ENCODE measurements at regions not wholly inside any gene's neighbourhood (a gene's known extent, or its start where the extent isn't known, plus 50 kb on each side); places are given as distances from the start of the nearest gene placed in this dataset.

GRCh38 chr13:111883571-111884343 lies 183.2 kb upstream of the SOX1 start:
- no peak overlapping the region for H3K27ac ChIP-seq (ENCODE audit: low read depth in 1 of 2, low read length in 2 of 2)
- no peaks in the 10 kb centered on the region for H3K9me3 ChIP-seq (ENCODE audit: control insufficient read depth in 4 of 4, low read length in 3 of 4)
- H3K9ac ChIP-seq (ENCODE audit: low read depth in 1 of 2, low read length in 2 of 2) = no peak overlapping the region
- no peaks in the 10 kb centered on the region for H3K4me1 ChIP-seq (ENCODE audit: control insufficient read depth in 4 of 4, insufficient read depth in 4 of 4, low read length in 3 of 4)
- DNase-seq (ENCODE audit: low spot score) = peak; percentile 9
- no peaks in the 10 kb centered on the region for H3K36me3 ChIP-seq (ENCODE audit: control insufficient read depth in 4 of 4, insufficient read depth in 3 of 4, low read depth in 1 of 4, low read length in 3 of 4)
- H3K27me3 ChIP-seq (ENCODE audit: control insufficient read depth in 4 of 4, insufficient read depth in 4 of 4, low read length in 3 of 4) = peaks cover 0 to 4% (median 0%) of the 10 kb centered on the region in 4 donors
- TF ChIP-seq JUND (IDR thresholded peaks at IDR 0.05) (no peak), MAX (IDR thresholded peaks at IDR 0.05) (no peak), ATF3 (IDR thresholded peaks at IDR 0.05) (no peak), RXRA (IDR thresholded peaks at IDR 0.05) (no peak), FOXA1 (IDR thresholded peaks at IDR 0.05) (no peak), YY1 (IDR thresholded peaks at IDR 0.05) (no peak), FOXA2 (IDR thresholded peaks at IDR 0.05) (no peak), ZBTB33 (IDR thresholded peaks at IDR 0.05) (no peak), GABPA (IDR thresholded peaks at IDR 0.05 in 1 of 2, conservative IDR thresholded peaks at IDR 0.05 in 1 of 2) (no peak), REST (IDR thresholded peaks at IDR 0.05) (no peak), HNF4G (IDR thresholded peaks at IDR 0.05) (no peak), SP1 (IDR thresholded peaks at IDR 0.05) (no peak), CTCF (IDR thresholded peaks at IDR 0.05; ENCODE audit: low read depth, low read length, missing input control) (no peak), RAD21 (IDR thresholded peaks at IDR 0.05) (no peak), EGR1 (IDR thresholded peaks at IDR 0.05; ENCODE audit: low read depth in 2 of 2) (no peak), NR2F2 (IDR thresholded peaks at IDR 0.05) (no peak)
- WGBS = 70% methylated on average over 17 of the region's 17 CpGs
- H3K4me3 ChIP-seq (ENCODE audit: low read depth in 1 of 3, low read length in 3 of 3) = no peak overlapping the region

Data from liver (tissue), 8 donors.